ENCODE measurements at regions not wholly inside any gene's neighbourhood (a gene's known extent, or its start where the extent isn't known, plus 50 kb on each side); places are given as distances from the start of the nearest gene placed in this dataset.

DNA sequence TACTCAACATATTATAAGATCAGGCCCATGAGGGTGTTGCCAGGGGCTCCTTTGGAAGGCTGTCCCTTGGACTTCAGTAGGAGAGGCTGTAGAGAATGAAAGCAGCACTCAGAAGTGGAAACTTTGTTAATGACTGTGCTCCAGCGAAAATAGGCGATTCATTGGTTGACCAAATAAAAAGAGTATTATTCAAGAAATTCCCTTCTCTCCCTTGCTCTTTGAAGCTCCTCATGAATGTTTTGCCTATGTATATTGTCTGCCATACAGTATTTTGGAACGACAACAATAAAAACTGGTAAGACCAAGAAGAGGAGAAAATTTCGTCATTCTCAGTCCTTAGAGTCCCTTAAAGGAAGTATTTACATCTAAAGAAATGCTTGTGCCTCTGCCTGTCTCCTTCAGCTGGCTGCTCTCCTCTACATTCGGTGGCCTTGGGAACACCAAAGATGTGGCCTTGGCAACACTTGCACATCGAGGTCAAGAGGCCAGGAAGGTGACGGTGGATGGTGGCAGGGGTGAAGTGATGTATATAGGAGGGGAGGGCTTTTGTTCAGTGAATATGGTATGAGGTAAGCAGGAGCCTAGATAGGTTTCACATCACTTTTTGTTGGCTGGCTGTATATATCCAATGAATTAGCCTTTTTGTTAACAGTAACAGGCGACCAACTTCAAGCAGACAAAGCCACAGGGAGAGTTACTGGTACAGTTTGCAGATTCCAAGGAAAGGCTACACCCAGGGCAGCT, 95.0 kb upstream of the ACTBL2 start:
- no peak for DNase-seq
- TF ChIP-seq, protein P1, sequence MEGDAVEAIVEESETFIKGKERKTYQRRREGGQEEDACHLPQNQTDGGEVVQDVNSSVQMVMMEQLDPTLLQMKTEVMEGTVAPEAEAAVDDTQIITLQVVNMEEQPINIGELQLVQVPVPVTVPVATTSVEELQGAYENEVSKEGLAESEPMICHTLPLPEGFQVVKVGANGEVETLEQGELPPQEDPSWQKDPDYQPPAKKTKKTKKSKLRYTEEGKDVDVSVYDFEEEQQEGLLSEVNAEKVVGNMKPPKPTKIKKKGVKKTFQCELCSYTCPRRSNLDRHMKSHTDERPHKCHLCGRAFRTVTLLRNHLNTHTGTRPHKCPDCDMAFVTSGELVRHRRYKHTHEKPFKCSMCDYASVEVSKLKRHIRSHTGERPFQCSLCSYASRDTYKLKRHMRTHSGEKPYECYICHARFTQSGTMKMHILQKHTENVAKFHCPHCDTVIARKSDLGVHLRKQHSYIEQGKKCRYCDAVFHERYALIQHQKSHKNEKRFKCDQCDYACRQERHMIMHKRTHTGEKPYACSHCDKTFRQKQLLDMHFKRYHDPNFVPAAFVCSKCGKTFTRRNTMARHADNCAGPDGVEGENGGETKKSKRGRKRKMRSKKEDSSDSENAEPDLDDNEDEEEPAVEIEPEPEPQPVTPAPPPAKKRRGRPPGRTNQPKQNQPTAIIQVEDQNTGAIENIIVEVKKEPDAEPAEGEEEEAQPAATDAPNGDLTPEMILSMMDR (IDR thresholded peaks at IDR 0.05), result no peak
- no peak for TF ChIP-seq EP300 (IDR thresholded peaks at IDR 0.05)
- no peak for TF ChIP-seq POLR2A (IDR thresholded peaks at IDR 0.05)
- Histone ChIP-seq H3K9me3 (no peaks in the 10 kb centered on the region), H3K4me3 (no peak overlapping the region), H3K36me3 (no peaks in the 10 kb centered on the region), H3K27ac (no peak overlapping the region), H3K27me3 (no peaks in the 10 kb centered on the region), H3K4me1 (ENCODE audit: insufficient read depth) (peaks cover 2% of the 10 kb centered on the region)
- intact Hi-C loops (cut with DNase I), result no loop called here
- WGBS, 3 donors, result 89 to 91% (median 89%) methylated on average over 8 of the region's 8 CpGs

- 83 to 86% (median 85%) methylated on average over 6 of the region's 6 CpGs for WGBS, 3 donors
- DNase-seq, result no peak
- TF ChIP-seq, protein P1 (IDR thresholded peaks at IDR 0.05), result no peak
- TF ChIP-seq POLR2A (IDR thresholded peaks at IDR 0.05), result no peak
- no peak for TF ChIP-seq EP300 (IDR thresholded peaks at IDR 0.05)
- no peaks in the 10 kb centered on the region for H3K27me3 ChIP-seq
- no peaks in the 10 kb centered on the region for H3K9me3 ChIP-seq
- intact Hi-C loops (cut with DNase I), result no loop called here
- H3K4me3 ChIP-seq, result no peak overlapping the region
- no peak overlapping the region for H3K27ac ChIP-seq
- peaks cover 2% of the 10 kb centered on the region for H3K4me1 ChIP-seq (ENCODE audit: insufficient read depth)
- no peaks in the 10 kb centered on the region for H3K36me3 ChIP-seq
Observed at GRCh38 chr5:57576317-57576716, 93.7 kb upstream of the ACTBL2 start.

DNA sequence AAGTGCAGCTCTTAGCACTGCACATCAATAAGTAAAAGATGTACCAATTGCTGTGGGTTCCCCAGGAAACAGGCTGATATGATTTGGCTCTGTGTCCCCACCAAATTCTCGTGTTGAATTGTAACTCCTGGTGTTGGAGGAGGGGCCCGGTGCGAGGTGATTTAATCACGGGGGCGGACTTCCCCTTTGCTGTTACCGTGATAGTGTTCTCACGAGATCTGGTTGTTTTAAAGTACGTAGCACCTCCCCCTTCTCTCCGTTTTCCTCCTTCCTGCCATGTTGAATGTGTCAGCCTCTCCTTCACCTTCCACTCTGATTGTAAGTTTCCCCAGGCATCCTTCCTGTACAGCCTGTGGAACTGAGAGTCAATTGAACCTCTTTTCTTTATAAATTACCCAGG, 93.2 kb upstream of the ACTBL2 start:
- intact Hi-C loops (cut with DNase I), result no loop called here
- WGBS, 3 donors, result 79 to 85% (median 82%) methylated on average over 9 of the region's 9 CpGs
- Histone ChIP-seq H3K36me3 (no peaks in the 10 kb centered on the region), H3K27ac (no peak overlapping the region), H3K4me3 (no peak overlapping the region), H3K4me1 (ENCODE audit: insufficient read depth) (peaks cover 2% of the 10 kb centered on the region), H3K27me3 (no peaks in the 10 kb centered on the region), H3K9me3 (no peaks in the 10 kb centered on the region)
- no peak for DNase-seq
- no peak for TF ChIP-seq EP300 (IDR thresholded peaks at IDR 0.05)
- TF ChIP-seq, protein P1 (IDR thresholded peaks at IDR 0.05), result no peak
- TF ChIP-seq POLR2A (IDR thresholded peaks at IDR 0.05), result no peak

GRCh38 chr5:57572461-57572860, 89.8 kb upstream of the ACTBL2 start:
- no peaks in the 10 kb centered on the region for H3K27me3 ChIP-seq
- no peak for TF ChIP-seq EP300 (IDR thresholded peaks at IDR 0.05)
- TF ChIP-seq POLR2A (IDR thresholded peaks at IDR 0.05), result no peak
- TF ChIP-seq, protein P1 (IDR thresholded peaks at IDR 0.05), result no peak
- H3K4me1 ChIP-seq (ENCODE audit: insufficient read depth), result peaks cover 2% of the 10 kb centered on the region
- no peak overlapping the region for H3K4me3 ChIP-seq
- DNase-seq, result no peak
- H3K27ac ChIP-seq, result no peak overlapping the region
- no peaks in the 10 kb centered on the region for H3K9me3 ChIP-seq
- intact Hi-C loops (cut with DNase I), result no loop called here
- no peaks in the 10 kb centered on the region for H3K36me3 ChIP-seq

Data from ovary (tissue), 7 donors.